Ishikawa (cell line): ENCODE measurements at regions not wholly inside any gene's neighbourhood (a gene's known extent, or its start where the extent isn't known, plus 50 kb on each side); places are given as distances from the start of the nearest gene placed in this dataset.

Experiments used
- CEBPB ChIP-seq: IDR thresholded peaks from 2 replicates; pipeline ENCODE4 v1.6.1; 2012
- CREB1 ChIP-seq: IDR thresholded peaks from 2 replicates; pipeline ENCODE4 v1.6.1; 2012; ENCODE audit warnings: low read depth
- EGR1 ChIP-seq: IDR thresholded peaks from 2 replicates; pipeline ENCODE4 v1.6.1; 2012
- EP300 ChIP-seq: IDR thresholded peaks from 2 replicates; pipeline ENCODE4 v1.6.1; 2012; ENCODE audit warnings: borderline replicate concordance
- FOXM1 ChIP-seq: IDR thresholded peaks from 2 replicates; pipeline ENCODE4 v1.6.1; 2012; ENCODE audit warnings: low read depth, borderline replicate concordance
- NFIC ChIP-seq: IDR thresholded peaks from 2 replicates; pipeline ENCODE4 v1.6.1; 2012
- RAD21 ChIP-seq: IDR thresholded peaks from 2 replicates; pipeline ENCODE4 v1.6.1; 2012; ENCODE audit warnings: low read depth
- TAF1 ChIP-seq: IDR thresholded peaks from 2 replicates; pipeline ENCODE4 v1.6.1; 2012; ENCODE audit warnings: low read depth, mild to moderate bottlenecking
- TCF12 ChIP-seq: IDR thresholded peaks from 2 replicates; pipeline ENCODE4 v1.6.1; 2012; ENCODE audit warnings: low read depth
- TEAD4 ChIP-seq: IDR thresholded peaks from 2 replicates; pipeline ENCODE4 v1.6.1; 2012
- USF1 ChIP-seq: IDR thresholded peaks from 2 replicates; pipeline ENCODE4 v1.6.1; 2012
- YY1 ChIP-seq: IDR thresholded peaks from 2 replicates; pipeline ENCODE4 v1.6.1; 2012; ENCODE audit warnings: low read depth
- ZBTB7A ChIP-seq: IDR thresholded peaks from 2 replicates; pipeline ENCODE4 v1.6.1; 2012; ENCODE audit warnings: low read depth
- TF ChIP-seq, protein P1 (sequence below): IDR thresholded peaks from 2 replicates; pipeline ENCODE4 v1.6.1; 2012; ENCODE audit warnings: low read depth, mild to moderate bottlenecking
- TF ChIP-seq, protein P2 (sequence below): IDR thresholded peaks from 2 replicates; pipeline ENCODE4 v1.6.1; 2012

- TF ChIP-seq, protein P1, sequence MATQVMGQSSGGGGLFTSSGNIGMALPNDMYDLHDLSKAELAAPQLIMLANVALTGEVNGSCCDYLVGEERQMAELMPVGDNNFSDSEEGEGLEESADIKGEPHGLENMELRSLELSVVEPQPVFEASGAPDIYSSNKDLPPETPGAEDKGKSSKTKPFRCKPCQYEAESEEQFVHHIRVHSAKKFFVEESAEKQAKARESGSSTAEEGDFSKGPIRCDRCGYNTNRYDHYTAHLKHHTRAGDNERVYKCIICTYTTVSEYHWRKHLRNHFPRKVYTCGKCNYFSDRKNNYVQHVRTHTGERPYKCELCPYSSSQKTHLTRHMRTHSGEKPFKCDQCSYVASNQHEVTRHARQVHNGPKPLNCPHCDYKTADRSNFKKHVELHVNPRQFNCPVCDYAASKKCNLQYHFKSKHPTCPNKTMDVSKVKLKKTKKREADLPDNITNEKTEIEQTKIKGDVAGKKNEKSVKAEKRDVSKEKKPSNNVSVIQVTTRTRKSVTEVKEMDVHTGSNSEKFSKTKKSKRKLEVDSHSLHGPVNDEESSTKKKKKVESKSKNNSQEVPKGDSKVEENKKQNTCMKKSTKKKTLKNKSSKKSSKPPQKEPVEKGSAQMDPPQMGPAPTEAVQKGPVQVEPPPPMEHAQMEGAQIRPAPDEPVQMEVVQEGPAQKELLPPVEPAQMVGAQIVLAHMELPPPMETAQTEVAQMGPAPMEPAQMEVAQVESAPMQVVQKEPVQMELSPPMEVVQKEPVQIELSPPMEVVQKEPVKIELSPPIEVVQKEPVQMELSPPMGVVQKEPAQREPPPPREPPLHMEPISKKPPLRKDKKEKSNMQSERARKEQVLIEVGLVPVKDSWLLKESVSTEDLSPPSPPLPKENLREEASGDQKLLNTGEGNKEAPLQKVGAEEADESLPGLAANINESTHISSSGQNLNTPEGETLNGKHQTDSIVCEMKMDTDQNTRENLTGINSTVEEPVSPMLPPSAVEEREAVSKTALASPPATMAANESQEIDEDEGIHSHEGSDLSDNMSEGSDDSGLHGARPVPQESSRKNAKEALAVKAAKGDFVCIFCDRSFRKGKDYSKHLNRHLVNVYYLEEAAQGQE = no peak
- TF ChIP-seq, protein P2, sequence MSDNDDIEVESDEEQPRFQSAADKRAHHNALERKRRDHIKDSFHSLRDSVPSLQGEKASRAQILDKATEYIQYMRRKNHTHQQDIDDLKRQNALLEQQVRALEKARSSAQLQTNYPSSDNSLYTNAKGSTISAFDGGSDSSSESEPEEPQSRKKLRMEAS = no peak
- TF ChIP-seq CEBPB (no peak), EGR1 (no peak), TCF12 (no peak), TAF1 (no peak), EP300 (no peak), USF1 (no peak), TEAD4 (no peak), YY1 (no peak)
Observed at GRCh38 chr15:53414167-53414566, 345.3 kb downstream of the WDR72 start.

- no peak for TF ChIP-seq TCF12
- no peak for TF ChIP-seq USF1
- TF ChIP-seq TEAD4 = no peak
- TF ChIP-seq ZBTB7A = no peak
- no peak for TF ChIP-seq FOXM1
- TF ChIP-seq NFIC = no peak
- TF ChIP-seq TAF1 = no peak
Observed at GRCh38 chr15:53412542-53412941, 346.9 kb downstream of the WDR72 start.

GRCh38 chr15:53404930-53405493 is 354.5 kb downstream of the WDR72 start:
- TF ChIP-seq NFIC (no peak), TEAD4 (no peak), EP300 (no peak), YY1 (no peak), CEBPB (no peak), FOXM1 (no peak), EGR1 (no peak), USF1 (no peak), CREB1 (no peak)
- TF ChIP-seq, protein P1 = no peak

DNA sequence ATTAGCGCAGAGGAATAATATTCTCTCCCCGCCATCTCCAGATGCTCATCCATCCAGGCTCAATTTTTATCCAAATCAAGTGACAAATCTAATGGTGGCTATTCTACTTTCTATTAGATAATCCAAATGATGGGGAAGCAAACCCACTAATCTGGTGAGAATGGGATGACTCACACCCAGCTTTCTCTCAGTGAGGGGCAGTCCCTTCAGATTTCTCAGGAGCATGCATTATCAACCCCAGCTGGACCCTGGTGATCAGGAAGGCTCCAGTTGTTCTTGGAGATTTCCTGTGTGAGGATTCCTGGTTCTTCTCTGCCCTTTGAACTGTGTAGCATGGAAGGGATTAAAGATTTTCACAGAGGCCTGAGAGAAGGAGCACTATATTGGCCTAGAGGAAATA is 358.0 kb downstream of the WDR72 start:
- no peak for TF ChIP-seq FOXM1
- TF ChIP-seq, protein P1 = no peak
- no peak for TF ChIP-seq RAD21
- no peak for TF ChIP-seq USF1
- TF ChIP-seq YY1 = no peak
- TF ChIP-seq EP300 = no peak
- no peak for TF ChIP-seq NFIC
- no peak for TF ChIP-seq TCF12
- TF ChIP-seq, protein P2 = no peak
- no peak for TF ChIP-seq ZBTB7A
- TF ChIP-seq TEAD4 = no peak
- TF ChIP-seq CEBPB = no peak
- no peak for TF ChIP-seq EGR1
- no peak for TF ChIP-seq TAF1
- TF ChIP-seq CREB1 = no peak
